Neural cell (in vitro differentiated cells): ENCODE measurements at regions not wholly inside any gene's neighbourhood (a gene's known extent, or its start where the extent isn't known, plus 50 kb on each side); places are given as distances from the start of the nearest gene placed in this dataset.

Experiments used
- CTCF ChIP-seq: fragments of 450-650 bp; IDR thresholded peaks from 2 replicates; pipeline ENCODE4 v1.5.1; 2014; ENCODE audit warnings: antibody characterized with exemption, mild to moderate bottlenecking, moderate library complexity; ENCODE audit not compliant: poor library complexity, severe bottlenecking
- EP300 ChIP-seq: fragments of 450-650 bp; conservative IDR thresholded peaks from 2 replicates; pipeline ENCODE4 v1.6.1; 2014; ENCODE audit warnings: antibody characterized with exemption, mild to moderate bottlenecking, moderate library complexity; ENCODE audit not compliant: poor library complexity, severe bottlenecking
- EZH2 ChIP-seq: fragments of 200-600, 300-800 bp; shearing (Covaris generic), sonication (generic); IDR thresholded peaks from 2 replicates; pipeline ENCODE4 v1.6.1; 2014; ENCODE audit warnings: antibody characterized with exemption, low read length, borderline replicate concordance, mild to moderate bottlenecking; ENCODE audit not compliant: insufficient read depth, poor library complexity, severe bottlenecking
- MXI1 ChIP-seq: fragments of 450-650 bp; conservative IDR thresholded peaks from 2 replicates; pipeline ENCODE4 v1.6.1; 2014; ENCODE audit warnings: antibody characterized with exemption, mild to moderate bottlenecking; ENCODE audit not compliant: poor library complexity, severe bottlenecking
- POLR2AphosphoS5 ChIP-seq: IDR thresholded peaks from 2 replicates; pipeline ENCODE4 v1.6.1; 2012
- RAD21 ChIP-seq: fragments of 450-650 bp; conservative IDR thresholded peaks from 2 replicates; pipeline ENCODE4 v1.6.1; 2014; ENCODE audit warnings: antibody characterized with exemption, mild to moderate bottlenecking, moderate library complexity
- REST ChIP-seq: IDR thresholded peaks from 2 replicates; pipeline ENCODE4 v1.6.1; 2012; ENCODE audit warnings: borderline replicate concordance
- SMC3 ChIP-seq: fragments of 450-650 bp; conservative IDR thresholded peaks from 2 replicates; pipeline ENCODE4 v1.6.1; 2014; ENCODE audit warnings: antibody characterized with exemption, mild to moderate bottlenecking, moderate library complexity; ENCODE audit not compliant: poor library complexity
- TAF1 ChIP-seq: IDR thresholded peaks from 2 replicates; pipeline ENCODE4 v1.6.1; 2012; ENCODE audit warnings: low read depth

- TF ChIP-seq TAF1 (no peak), CTCF (no peak), EZH2 (no peak), REST (no peak), MXI1 (no peak), EP300 (no peak), POLR2AphosphoS5 (no peak), RAD21 (no peak), SMC3 (no peak)
These were observed 121.7 kb upstream of the EXOC2 start for GRCh38 chr6:814378-815347.
